ENCODE measurements at regions not wholly inside any gene's neighbourhood (a gene's known extent, or its start where the extent isn't known, plus 50 kb on each side); places are given as distances from the start of the nearest gene placed in this dataset.
A peak's percentile ranks its signal among the peaks of the same experiment; 100 is the strongest.

GRCh38 chr2:51145761-51146160 lies 113.8 kb upstream of the NRXN1 start:
- no peak overlapping the region for H3K4me3 ChIP-seq (ENCODE audit: low read depth, low read length)
- in situ Hi-C loops (cut with HindIII; ENCODE audit: low sequenced_read_pairs), result no loop called here
- no peak for DNase-seq (ENCODE audit: low read depth, low spot score)
- no peak for TF ChIP-seq CTCF (IDR thresholded peaks at IDR 0.05; ENCODE audit: low read depth, low read length)

- peak; percentile 3 for DNase-seq (ENCODE audit: low read depth, low spot score)
- in situ Hi-C loops (cut with HindIII; ENCODE audit: low sequenced_read_pairs), result no loop called here
- TF ChIP-seq CTCF (IDR thresholded peaks at IDR 0.05; ENCODE audit: low read depth, low read length), result no peak
- no peak overlapping the region for H3K4me3 ChIP-seq (ENCODE audit: low read depth, low read length)
Measured at GRCh38 chr2:51120754-51121280, 88.9 kb upstream of the NRXN1 start.

GRCh38 chr2:51111532-51111931 lies 79.6 kb upstream of the NRXN1 start:
- in situ Hi-C loops (cut with HindIII; ENCODE audit: low sequenced_read_pairs), result no loop called here
- TF ChIP-seq CTCF (IDR thresholded peaks at IDR 0.05; ENCODE audit: low read depth, low read length), result no peak
- DNase-seq (ENCODE audit: low read depth, low spot score), result no peak

GRCh38 chr2:51108794-51109193 lies 76.9 kb upstream of the NRXN1 start:
- in situ Hi-C loops (cut with HindIII; ENCODE audit: low sequenced_read_pairs), result no loop called here
- no peak for DNase-seq (ENCODE audit: low read depth, low spot score)

More at GRCh38 chr2:51111532-51111931, 79.6 kb upstream of the NRXN1 start:
- H3K4me3 ChIP-seq (ENCODE audit: low read depth, low read length), result no peak overlapping the region

GRCh38 chr2:51107841-51108240 lies 75.9 kb upstream of the NRXN1 start:
- H3K4me3 ChIP-seq (ENCODE audit: low read depth, low read length), result no peak overlapping the region
- no peak for DNase-seq (ENCODE audit: low read depth, low spot score)
- in situ Hi-C loops (cut with HindIII; ENCODE audit: low sequenced_read_pairs), result no loop called here
- no peak for TF ChIP-seq CTCF (IDR thresholded peaks at IDR 0.05; ENCODE audit: low read depth, low read length)

More at GRCh38 chr2:51108794-51109193, 76.9 kb upstream of the NRXN1 start:
- TF ChIP-seq CTCF (IDR thresholded peaks at IDR 0.05; ENCODE audit: low read depth, low read length), result no peak
- H3K4me3 ChIP-seq (ENCODE audit: low read depth, low read length), result no peak overlapping the region

- TF ChIP-seq CTCF (IDR thresholded peaks at IDR 0.05; ENCODE audit: low read depth, low read length), result no peak
- in situ Hi-C loops (cut with HindIII; ENCODE audit: low sequenced_read_pairs), result no loop called here
- no peak overlapping the region for H3K4me3 ChIP-seq (ENCODE audit: low read depth, low read length)
- no peak for DNase-seq (ENCODE audit: low read depth, low spot score)
Measured at GRCh38 chr2:51105811-51106210, 73.9 kb upstream of the NRXN1 start.

GRCh38 chr2:51103205-51103604 lies 71.3 kb upstream of the NRXN1 start:
- peak; percentile 23 for DNase-seq (ENCODE audit: low read depth, low spot score)
- no peak overlapping the region for H3K4me3 ChIP-seq (ENCODE audit: low read depth, low read length)
- in situ Hi-C loops (cut with HindIII; ENCODE audit: low sequenced_read_pairs), result no loop called here
- TF ChIP-seq CTCF (IDR thresholded peaks at IDR 0.05; ENCODE audit: low read depth, low read length), result no peak
